HUDEP-2 (cell line): ENCODE measurements at regions not wholly inside any gene's neighbourhood (a gene's known extent, or its start where the extent isn't known, plus 50 kb on each side); places are given as distances from the start of the nearest gene placed in this dataset.

Experiments
- DNase-seq, 76 experiments: peaks; one replicate each; lab custom pipeline; 2025; ENCODE audit not compliant: unreplicated experiment in 76 of 76; lab: John Stamatoyannopoulos, UW

- no peak for DNase-seq
Measured at GRCh38 chr13:76533251-76533650, 353.0 kb downstream of the KCTD12 start.

GRCh38 chr13:76527041-76527440 is 359.2 kb downstream of the KCTD12 start:
- no peak for DNase-seq

- DNase-seq = no peak
Measured at GRCh38 chr13:76523740-76524340, 362.4 kb downstream of the KCTD12 start.

- peak in 62 of 76 experiments; percentile 1 to 86 (median 38) for DNase-seq
Measured at GRCh38 chr13:76522083-76522755, 364.0 kb downstream of the KCTD12 start.

- no peak for DNase-seq
Measured at GRCh38 chr13:76519685-76520084, 366.5 kb downstream of the KCTD12 start.

GRCh38 chr13:76516586-76516985 is 369.6 kb downstream of the KCTD12 start:
- DNase-seq = no peak

- DNase-seq = no peak
Measured at GRCh38 chr13:76516013-76516412, 370.2 kb downstream of the KCTD12 start.

GRCh38 chr13:76512721-76513145 is 373.5 kb downstream of the KCTD12 start:
- DNase-seq = peak in 25 of 76 experiments; percentile 2 to 64 (median 19)

- no peak for DNase-seq
Measured at GRCh38 chr13:76505437-76505836, 380.8 kb downstream of the KCTD12 start.

- DNase-seq = no peak
Measured at GRCh38 chr13:76503766-76504165, 382.4 kb downstream of the KCTD12 start.

- no peak for DNase-seq
Measured at GRCh38 chr13:76503291-76503690, 382.9 kb downstream of the KCTD12 start.

- DNase-seq = no peak
Measured at GRCh38 chr13:76500894-76501293, 385.3 kb downstream of the KCTD12 start.

- no peak for DNase-seq
Measured at GRCh38 chr13:76499891-76500290, 386.3 kb downstream of the KCTD12 start.

GRCh38 chr13:76489274-76489673 is 396.9 kb downstream of the KCTD12 start:
- DNase-seq = no peak

- no peak for DNase-seq
Measured at GRCh38 chr13:76481738-76482137, 404.5 kb downstream of the KCTD12 start.

GRCh38 chr13:76474966-76475365 is 411.2 kb downstream of the KCTD12 start:
- no peak for DNase-seq

GRCh38 chr13:76474356-76474755 is 411.8 kb downstream of the KCTD12 start:
- DNase-seq = no peak

- peak in 70 of 76 experiments; percentile 5 to 82 (median 58) for DNase-seq
Measured at GRCh38 chr13:76473552-76474134, 412.6 kb downstream of the KCTD12 start.

GRCh38 chr13:76472916-76473315 is 413.3 kb downstream of the KCTD12 start:
- DNase-seq = no peak

GRCh38 chr13:76471486-76471885 is 414.7 kb downstream of the KCTD12 start:
- no peak for DNase-seq

GRCh38 chr13:76470991-76471390 is 415.2 kb downstream of the KCTD12 start:
- no peak for DNase-seq

- DNase-seq = no peak
Measured at GRCh38 chr13:76466043-76466442, 420.2 kb downstream of the KCTD12 start.
